MG63 (cell line): ENCODE measurements at regions not wholly inside any gene's neighbourhood (a gene's known extent, or its start where the extent isn't known, plus 50 kb on each side); places are given as distances from the start of the nearest gene placed in this dataset.

Experiments used
- DNase-seq: peaks from one replicate; pipeline ENCODE4 v3.0.0-alpha.2; 2020
- H3K27me3 ChIP-seq: fragments of 250-450 bp; sonication (Bioruptor Pico); 2 replicates; pipeline ENCODE4 v1.5.1; 2020; ENCODE audit warnings: mild to moderate bottlenecking, moderate library complexity
- H3K36me3 ChIP-seq: fragments of 250-450 bp; sonication (Bioruptor Pico); 2 replicates; pipeline ENCODE4 v1.5.1; 2020; ENCODE audit warnings: mild to moderate bottlenecking, moderate library complexity
- H3K4me3 ChIP-seq: fragments of 250-450 bp; sonication (Bioruptor Pico); 2 replicates; pipeline ENCODE4 v1.5.1; 2020; ENCODE audit warnings: mild to moderate bottlenecking, moderate library complexity
- H3K9me3 ChIP-seq: fragments of 250-450 bp; sonication (Bioruptor Pico); 2 replicates; pipeline ENCODE4 v1.5.1; 2020; ENCODE audit warnings: mild to moderate bottlenecking, moderate library complexity

GRCh38 chr10:129350690-129351089 lies 116.4 kb upstream of the MGMT start:
- H3K4me3 ChIP-seq: no peak overlapping the region
- no peaks in the 10 kb centered on the region for H3K9me3 ChIP-seq
- no peaks in the 10 kb centered on the region for H3K36me3 ChIP-seq
- no peak for DNase-seq
- no peaks in the 10 kb centered on the region for H3K27me3 ChIP-seq

GRCh38 chr10:129353101-129353500 lies 113.9 kb upstream of the MGMT start:
- no peaks in the 10 kb centered on the region for H3K36me3 ChIP-seq
- H3K27me3 ChIP-seq: no peaks in the 10 kb centered on the region
- no peak overlapping the region for H3K4me3 ChIP-seq
- H3K9me3 ChIP-seq: no peaks in the 10 kb centered on the region
- no peak for DNase-seq

GRCh38 chr10:129360046-129360445 lies 107.0 kb upstream of the MGMT start:
- Histone ChIP-seq H3K36me3 (no peaks in the 10 kb centered on the region), H3K9me3 (no peaks in the 10 kb centered on the region), H3K4me3 (no peak overlapping the region), H3K27me3 (no peaks in the 10 kb centered on the region)
- no peak for DNase-seq

- Histone ChIP-seq H3K9me3 (no peaks in the 10 kb centered on the region), H3K27me3 (no peaks in the 10 kb centered on the region), H3K36me3 (no peaks in the 10 kb centered on the region), H3K4me3 (no peak overlapping the region)
- no peak for DNase-seq
Measured at GRCh38 chr10:129361676-129362376, 105.2 kb upstream of the MGMT start.

GRCh38 chr10:129364949-129365348 lies 102.1 kb upstream of the MGMT start:
- no peak for DNase-seq
- Histone ChIP-seq H3K9me3 (no peaks in the 10 kb centered on the region), H3K27me3 (no peaks in the 10 kb centered on the region; the same call in 1 of the 2 replicates), H3K4me3 (no peak overlapping the region), H3K36me3 (no peaks in the 10 kb centered on the region)

- H3K36me3 ChIP-seq: no peaks in the 10 kb centered on the region
- H3K4me3 ChIP-seq: no peak overlapping the region
- H3K9me3 ChIP-seq: no peaks in the 10 kb centered on the region
- peaks cover 3% of the 10 kb centered on the region for H3K27me3 ChIP-seq
- DNase-seq: peak; percentile 36
Measured at GRCh38 chr10:129365767-129366402, 101.2 kb upstream of the MGMT start.

- no peak overlapping the region for H3K4me3 ChIP-seq
- H3K27me3 ChIP-seq: peaks cover 5% of the 10 kb centered on the region
- DNase-seq: no peak
- H3K9me3 ChIP-seq: no peaks in the 10 kb centered on the region
- H3K36me3 ChIP-seq: no peaks in the 10 kb centered on the region
Measured at GRCh38 chr10:129366450-129366849, 100.6 kb upstream of the MGMT start.

DNA sequence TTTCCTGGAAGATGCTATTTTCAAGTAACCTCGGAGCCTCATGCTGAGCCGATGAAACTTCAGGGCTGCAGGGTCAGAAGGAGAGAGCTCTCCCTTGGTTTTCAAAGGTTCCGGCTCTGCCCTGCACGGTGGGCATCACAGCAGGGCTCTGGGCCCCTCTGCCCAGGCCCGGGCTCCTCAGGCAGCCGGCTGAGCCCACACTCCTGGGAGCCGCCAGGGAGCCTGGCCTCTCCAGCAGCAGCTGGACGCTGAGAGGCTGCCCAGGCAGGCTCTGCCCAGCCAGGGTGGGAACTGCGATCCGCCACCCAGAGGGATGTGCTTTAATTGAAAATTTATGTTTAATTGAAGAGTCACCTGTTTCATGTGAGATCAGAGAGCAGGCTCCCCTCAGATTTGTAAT lies 97.5 kb upstream of the MGMT start:
- DNase-seq: no peak
- Histone ChIP-seq H3K36me3 (no peaks in the 10 kb centered on the region), H3K27me3 (peaks cover 14% of the 10 kb centered on the region), H3K4me3 (no peak overlapping the region), H3K9me3 (no peaks in the 10 kb centered on the region)

DNA sequence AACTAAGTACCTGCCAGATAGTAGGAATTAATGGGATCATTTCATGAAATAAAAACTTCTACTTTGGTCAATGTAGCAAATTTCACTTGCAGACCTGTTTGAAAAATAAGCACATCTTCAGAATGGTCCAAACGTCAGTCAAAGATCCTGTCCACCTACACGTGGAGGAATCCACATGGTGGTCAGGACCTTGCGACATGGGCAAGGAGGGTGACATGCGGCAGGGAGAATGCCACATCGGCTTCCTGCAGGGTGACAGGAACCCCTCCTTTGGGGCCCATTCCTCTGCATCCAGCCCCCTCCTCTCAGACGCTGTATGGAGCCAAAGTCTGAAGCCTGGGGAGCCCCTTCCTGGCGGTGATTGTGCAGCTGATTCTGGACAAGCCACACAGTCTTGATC lies 95.5 kb upstream of the MGMT start:
- Histone ChIP-seq H3K4me3 (no peak overlapping the region), H3K9me3 (no peaks in the 10 kb centered on the region), H3K36me3 (no peaks in the 10 kb centered on the region), H3K27me3 (peaks cover 14% of the 10 kb centered on the region)
- no peak for DNase-seq

DNA sequence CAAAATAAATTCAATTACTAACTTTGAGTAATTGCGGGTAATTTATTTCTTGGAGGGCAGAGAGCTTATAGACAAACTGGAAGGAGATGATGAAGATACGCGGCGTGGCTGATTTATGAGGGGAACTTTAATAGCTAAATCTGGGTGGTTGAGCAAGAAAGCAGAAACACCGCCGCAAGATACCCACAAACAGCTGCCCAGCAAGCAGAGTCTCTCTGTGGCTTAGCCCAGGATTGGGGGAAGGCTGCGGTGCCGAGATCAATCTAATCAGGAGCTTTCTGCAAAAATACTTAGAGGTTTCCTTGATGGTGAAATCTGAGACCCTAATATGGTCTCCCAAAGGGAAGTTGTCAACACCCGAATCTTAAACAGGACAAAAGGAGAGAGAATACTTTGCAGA lies 94.9 kb upstream of the MGMT start:
- Histone ChIP-seq H3K27me3 (peaks cover 14% of the 10 kb centered on the region), H3K36me3 (no peaks in the 10 kb centered on the region), H3K4me3 (no peak overlapping the region), H3K9me3 (no peaks in the 10 kb centered on the region)
- no peak for DNase-seq

DNA sequence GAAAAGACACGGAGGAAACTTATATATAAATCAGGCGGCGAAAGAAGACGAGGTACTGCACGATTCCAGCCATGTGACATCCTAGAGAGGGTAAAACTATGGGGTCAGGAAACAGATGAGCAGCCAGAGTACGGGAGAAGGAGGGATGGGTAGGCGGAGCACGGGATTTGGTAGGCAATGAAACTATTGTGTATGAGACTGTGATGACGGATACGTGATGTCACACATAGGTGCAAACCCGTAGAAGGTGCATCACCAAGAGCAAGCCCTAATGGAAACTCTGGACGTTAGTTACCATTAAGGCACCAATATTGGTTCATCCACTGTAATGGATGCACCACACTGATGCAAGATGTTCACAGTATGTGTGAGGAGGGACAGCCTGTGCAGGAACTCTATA lies 93.8 kb upstream of the MGMT start:
- H3K9me3 ChIP-seq: no peaks in the 10 kb centered on the region
- no peaks in the 10 kb centered on the region for H3K36me3 ChIP-seq
- H3K4me3 ChIP-seq: no peak overlapping the region
- no peak for DNase-seq
- H3K27me3 ChIP-seq: peaks cover 14% of the 10 kb centered on the region

GRCh38 chr10:129373718-129374117 lies 93.3 kb upstream of the MGMT start:
- no peak for DNase-seq
- Histone ChIP-seq H3K9me3 (no peaks in the 10 kb centered on the region), H3K36me3 (no peaks in the 10 kb centered on the region), H3K27me3 (peaks cover 14% of the 10 kb centered on the region), H3K4me3 (no peak overlapping the region)

DNA sequence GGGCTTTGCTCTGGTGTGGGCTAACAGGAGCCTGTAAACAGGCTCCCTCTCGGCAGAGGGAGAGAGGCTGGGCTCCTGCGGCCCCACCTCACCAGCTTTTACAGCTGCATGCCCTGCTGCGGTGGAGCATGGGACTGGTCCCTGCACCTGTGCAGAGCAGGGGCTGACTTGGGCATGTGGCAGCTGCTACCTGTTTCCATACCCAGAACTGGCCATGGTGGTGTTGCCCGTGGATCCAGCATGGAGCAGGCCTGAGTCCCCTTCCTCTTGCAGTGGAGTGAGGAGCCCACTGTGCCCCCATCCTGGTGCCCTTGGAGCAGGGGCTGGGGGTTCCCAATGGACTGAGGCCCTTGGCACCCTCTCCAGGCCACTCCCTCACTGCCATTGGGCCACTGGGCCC lies 91.9 kb upstream of the MGMT start:
- Histone ChIP-seq H3K36me3 (no peaks in the 10 kb centered on the region), H3K27me3 (peaks cover 14% of the 10 kb centered on the region), H3K4me3 (no peak overlapping the region), H3K9me3 (no peaks in the 10 kb centered on the region)
- DNase-seq: no peak

GRCh38 chr10:129375912-129376311 lies 91.1 kb upstream of the MGMT start:
- H3K36me3 ChIP-seq: no peaks in the 10 kb centered on the region
- H3K4me3 ChIP-seq: no peak overlapping the region
- no peak for DNase-seq
- H3K27me3 ChIP-seq: peaks cover 11% of the 10 kb centered on the region
- H3K9me3 ChIP-seq: no peaks in the 10 kb centered on the region

- Histone ChIP-seq H3K4me3 (no peak overlapping the region), H3K36me3 (no peaks in the 10 kb centered on the region), H3K9me3 (no peaks in the 10 kb centered on the region), H3K27me3 (no peaks in the 10 kb centered on the region)
- DNase-seq: no peak
Measured at GRCh38 chr10:129380279-129380678, 86.8 kb upstream of the MGMT start.

DNA sequence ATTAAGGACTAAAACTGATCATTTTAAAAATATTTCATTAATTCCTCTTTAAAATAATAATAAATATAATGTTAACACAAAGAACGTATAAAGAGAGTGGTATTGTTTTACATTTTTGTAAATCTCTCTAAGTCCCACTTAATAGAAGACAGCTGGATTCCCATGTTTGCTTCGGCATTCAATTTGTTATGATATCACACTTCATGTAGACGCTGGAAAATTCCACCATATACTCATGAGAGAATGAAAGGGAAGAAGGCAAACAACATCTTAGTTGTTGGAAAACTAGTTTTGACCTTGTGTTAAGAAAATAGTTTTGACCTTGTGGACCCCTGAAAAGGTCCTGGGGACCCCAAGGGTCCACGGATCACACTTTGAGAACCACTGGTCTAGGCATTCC lies 85.3 kb upstream of the MGMT start:
- Histone ChIP-seq H3K36me3 (no peaks in the 10 kb centered on the region), H3K4me3 (no peak overlapping the region), H3K9me3 (no peaks in the 10 kb centered on the region), H3K27me3 (no peaks in the 10 kb centered on the region)
- DNase-seq: no peak

DNA sequence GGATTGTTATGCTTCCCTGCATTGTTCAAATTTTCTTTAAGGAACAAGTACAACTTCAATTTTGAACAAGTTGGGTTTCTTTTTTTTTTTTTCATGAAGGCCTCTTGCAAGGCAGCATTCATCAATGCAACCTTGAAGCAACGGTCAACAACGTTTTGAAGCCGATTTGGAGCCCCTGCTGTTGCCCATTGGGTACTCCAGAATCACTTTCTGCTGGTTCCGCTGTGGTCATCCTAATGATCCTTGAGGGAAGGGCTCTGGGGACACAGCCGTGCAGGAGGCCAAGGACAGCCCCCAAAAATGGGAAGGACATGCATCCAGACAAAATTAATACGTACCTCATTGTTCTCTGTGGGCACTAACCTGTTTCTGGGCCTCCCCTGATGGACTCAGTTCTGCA lies 84.6 kb upstream of the MGMT start:
- no peaks in the 10 kb centered on the region for H3K27me3 ChIP-seq
- DNase-seq: no peak
- H3K36me3 ChIP-seq: no peaks in the 10 kb centered on the region
- no peaks in the 10 kb centered on the region for H3K9me3 ChIP-seq
- no peak overlapping the region for H3K4me3 ChIP-seq

DNA sequence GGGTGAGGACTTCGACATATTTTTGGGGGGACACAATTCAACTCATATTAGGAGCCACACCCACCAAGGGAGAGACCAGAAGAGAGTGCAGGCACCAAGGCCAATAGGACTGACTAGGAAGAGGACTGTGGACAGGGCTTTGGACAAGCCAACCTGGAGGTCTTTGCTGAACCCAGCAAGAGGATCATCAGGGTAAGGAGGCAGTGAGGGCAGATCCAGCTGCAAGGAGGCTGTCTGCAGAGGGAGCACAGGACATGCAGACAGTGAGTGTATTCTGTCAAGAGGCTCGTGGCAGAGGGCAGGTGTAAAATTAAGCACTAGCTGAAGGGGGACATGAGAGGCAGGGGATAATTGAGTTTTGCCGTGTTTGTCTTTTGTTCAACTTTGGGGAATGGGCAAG lies 83.4 kb upstream of the MGMT start:
- H3K27me3 ChIP-seq: no peaks in the 10 kb centered on the region

More for the DNA sequence above, 83.4 kb upstream of the MGMT start:
- DNase-seq: no peak
- Histone ChIP-seq H3K9me3 (no peaks in the 10 kb centered on the region), H3K4me3 (no peak overlapping the region), H3K36me3 (no peaks in the 10 kb centered on the region)
